ENCODE measurements at regions not wholly inside any gene's neighbourhood (a gene's known extent, or its start where the extent isn't known, plus 50 kb on each side); places are given as distances from the start of the nearest gene placed in this dataset.

- no peak for DNase-seq (ENCODE audit: low read depth)
- no peak overlapping the region for H3K4me3 ChIP-seq (ENCODE audit: low read length)
- TF ChIP-seq CTCF (conservative IDR thresholded peaks at IDR 0.05; ENCODE audit: low read depth, low read length) = no peak
Observed at GRCh38 chr17:77353684-77354419, 213.1 kb downstream of the SEC14L1 start.

- DNase-seq (ENCODE audit: low read depth) = no peak
- no peak for TF ChIP-seq CTCF (conservative IDR thresholded peaks at IDR 0.05; ENCODE audit: low read depth, low read length)
Observed at GRCh38 chr17:77354420-77354669, 213.6 kb downstream of the SEC14L1 start.

GRCh38 chr17:77354670-77355455 lies 214.1 kb downstream of the SEC14L1 start:
- peak; percentile 70 for DNase-seq (ENCODE audit: low read depth)
- H3K4me3 ChIP-seq (ENCODE audit: low read length) = no peak overlapping the region
- no peak for TF ChIP-seq CTCF (conservative IDR thresholded peaks at IDR 0.05; ENCODE audit: low read depth, low read length)

More at GRCh38 chr17:77354420-77354669, 213.6 kb downstream of the SEC14L1 start:
- H3K4me3 ChIP-seq (ENCODE audit: low read length) = no peak overlapping the region

- no peak for DNase-seq (ENCODE audit: low read depth)
- no peak for TF ChIP-seq CTCF (conservative IDR thresholded peaks at IDR 0.05; ENCODE audit: low read depth, low read length)
- no peak overlapping the region for H3K4me3 ChIP-seq (ENCODE audit: low read length)
Observed at GRCh38 chr17:77356109-77356689, 215.4 kb downstream of the SEC14L1 start.

GRCh38 chr17:77356690-77357201 lies 216.0 kb downstream of the SEC14L1 start:
- H3K4me3 ChIP-seq (ENCODE audit: low read length) = no peak overlapping the region
- TF ChIP-seq CTCF (conservative IDR thresholded peaks at IDR 0.05; ENCODE audit: low read depth, low read length) = no peak
- DNase-seq (ENCODE audit: low read depth) = no peak

GRCh38 chr17:77358801-77359200 lies 218.0 kb downstream of the SEC14L1 start:
- DNase-seq (ENCODE audit: low read depth) = no peak

More at GRCh38 chr17:77358801-77359200, 218.0 kb downstream of the SEC14L1 start:
- no peak for TF ChIP-seq CTCF (conservative IDR thresholded peaks at IDR 0.05; ENCODE audit: low read depth, low read length)
- H3K4me3 ChIP-seq (ENCODE audit: low read length) = no peak overlapping the region
